Activated T-cell treated with anti-CD3 and anti-CD28 coated beads, Interleukin-2, amount 50 U/mL, for 1 hour (primary cell): ENCODE measurements at regions not wholly inside any gene's neighbourhood (a gene's known extent, or its start where the extent isn't known, plus 50 kb on each side); places are given as distances from the start of the nearest gene placed in this dataset.

Source experiments
- DNase-seq: peaks from one replicate; pipeline ENCODE4 v3.0.0-alpha.2; 2020

DNA sequence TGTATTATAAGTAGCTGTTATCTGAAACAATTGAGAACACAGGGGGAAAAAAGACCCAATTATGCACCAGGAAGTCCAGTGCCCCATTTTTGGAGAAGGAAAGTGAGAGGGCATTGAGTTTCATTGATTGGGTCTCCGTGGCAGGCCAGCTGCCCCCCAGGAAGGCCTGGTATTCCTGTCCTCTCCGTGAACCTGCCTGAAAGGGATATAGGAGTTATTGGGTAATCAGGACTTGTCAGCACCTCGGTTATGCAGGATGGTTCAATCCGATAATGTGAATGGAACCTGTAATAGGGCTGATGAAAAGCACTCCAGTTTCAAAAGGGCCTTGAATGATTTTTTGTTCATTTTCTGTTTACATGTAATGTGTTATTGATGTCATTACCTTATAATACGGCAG, 122.0 kb upstream of the RARB start:
- DNase-seq: no peak

DNA sequence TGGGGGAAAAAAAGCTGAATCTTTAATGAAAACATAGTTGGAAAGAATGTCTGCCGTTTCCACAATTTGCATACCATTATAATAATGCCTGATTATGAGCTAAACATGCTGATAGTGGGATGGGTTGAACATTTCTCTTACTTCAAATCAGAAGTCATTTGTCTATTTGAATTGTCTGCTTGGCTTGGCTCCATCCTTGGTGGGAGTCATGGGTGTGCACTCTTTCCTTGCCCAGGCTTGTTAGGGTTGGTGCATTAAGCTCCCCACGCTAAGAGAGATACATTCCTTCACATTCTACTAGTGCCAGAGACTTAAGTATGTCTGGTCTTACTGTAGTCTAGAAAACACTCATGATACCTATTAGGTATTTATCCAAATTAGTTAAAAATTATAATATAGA, 121.4 kb upstream of the RARB start:
- no peak for DNase-seq

DNA sequence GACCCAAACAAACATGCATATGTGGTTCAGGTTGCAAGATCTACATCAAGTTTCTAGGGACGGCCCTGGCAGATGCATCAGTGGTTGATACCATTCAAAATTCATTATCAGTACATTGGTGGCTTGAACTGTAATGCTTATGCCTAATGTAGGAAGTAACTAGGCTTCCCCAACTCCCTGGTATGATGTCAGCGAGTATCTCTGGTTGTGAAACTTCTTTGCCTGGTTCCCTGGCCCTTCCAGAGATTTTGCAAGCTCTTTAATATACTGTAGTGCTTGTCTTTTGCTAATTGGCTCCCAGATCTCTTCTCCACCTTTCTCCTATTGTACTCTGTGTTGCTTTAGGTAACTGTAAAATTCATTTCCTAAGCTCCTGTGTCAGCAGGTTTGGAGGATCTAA, 114.8 kb upstream of the RARB start:
- no peak for DNase-seq

DNA sequence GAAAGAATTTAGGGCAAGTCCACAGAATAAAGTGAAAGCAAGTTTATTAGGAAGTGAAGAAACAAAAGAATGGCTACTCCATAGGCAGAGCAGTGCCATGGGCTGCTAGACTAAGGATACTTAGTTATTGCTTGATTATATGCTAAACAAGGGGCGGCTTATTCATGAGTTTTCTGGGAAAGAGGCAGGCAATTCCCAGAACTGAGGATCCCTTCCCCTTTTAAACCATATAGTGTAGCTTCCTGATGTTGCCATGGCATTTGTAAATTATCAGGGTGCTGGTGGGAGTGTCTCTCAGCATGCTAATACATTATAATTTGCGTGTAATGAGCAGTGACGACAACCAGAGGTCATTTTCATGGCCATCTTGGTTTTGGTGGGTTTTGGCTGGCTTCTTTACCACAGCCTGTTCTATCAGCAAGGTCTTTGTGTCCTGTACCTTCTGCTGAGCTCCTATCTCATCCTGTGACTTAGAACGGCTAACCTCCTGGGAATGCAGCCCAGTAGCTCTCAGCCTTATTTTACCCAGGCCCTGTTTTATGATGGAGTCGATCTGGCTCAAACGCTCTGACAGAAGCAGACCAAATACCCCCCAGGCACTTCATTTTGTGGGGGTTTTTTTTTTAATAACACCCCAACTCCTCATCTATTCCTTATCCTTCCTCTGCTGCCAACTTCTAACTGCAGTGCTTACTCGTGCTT, 103.0 kb upstream of the RARB start:
- no peak for DNase-seq

DNA sequence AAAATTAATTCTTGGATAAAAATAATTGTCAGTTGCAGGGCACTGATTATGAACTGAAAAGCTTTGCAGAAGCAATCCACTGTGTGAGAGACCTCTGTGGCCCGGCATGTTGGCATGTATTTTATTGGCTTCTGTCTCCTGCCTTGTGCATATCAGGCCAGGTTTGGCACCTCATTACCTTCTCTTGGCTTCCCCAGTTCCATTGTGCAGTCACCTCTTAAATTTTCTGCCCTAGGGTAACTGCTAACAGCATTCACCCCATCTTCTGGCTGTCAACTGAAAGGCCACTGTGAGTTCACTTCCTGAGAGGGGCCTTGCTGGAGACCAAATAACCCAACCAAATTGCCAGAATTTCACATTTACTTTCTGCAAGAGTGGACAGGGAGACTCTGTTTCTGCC, 92.7 kb upstream of the RARB start:
- no peak for DNase-seq

DNA sequence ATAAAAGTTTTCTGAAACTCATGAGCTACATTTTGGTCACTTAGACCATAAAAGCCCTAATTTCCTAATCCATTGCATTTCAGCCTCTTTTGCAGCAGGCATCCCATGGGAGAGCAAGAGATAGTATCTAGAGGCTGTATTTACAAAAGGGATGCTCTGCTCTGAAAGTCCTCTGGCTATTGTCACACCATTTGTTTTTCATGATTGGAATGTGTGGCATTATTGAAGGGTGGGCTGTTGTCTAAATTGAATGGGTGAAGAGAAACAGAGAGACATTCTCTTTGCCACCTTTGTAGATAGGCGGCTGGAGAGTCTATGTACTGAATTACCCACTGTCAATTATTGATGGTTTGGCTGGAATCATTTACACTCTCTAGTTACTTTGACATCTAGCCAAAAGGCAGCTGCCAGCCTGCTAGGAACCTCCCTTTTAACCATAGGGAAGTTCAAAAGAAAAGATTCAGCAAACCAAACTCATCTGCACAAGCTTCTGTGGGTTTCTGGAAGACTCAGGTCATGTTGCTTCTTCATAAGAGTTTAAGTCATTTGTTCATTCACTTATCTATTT, 89.8 kb upstream of the RARB start:
- no peak for DNase-seq

DNA sequence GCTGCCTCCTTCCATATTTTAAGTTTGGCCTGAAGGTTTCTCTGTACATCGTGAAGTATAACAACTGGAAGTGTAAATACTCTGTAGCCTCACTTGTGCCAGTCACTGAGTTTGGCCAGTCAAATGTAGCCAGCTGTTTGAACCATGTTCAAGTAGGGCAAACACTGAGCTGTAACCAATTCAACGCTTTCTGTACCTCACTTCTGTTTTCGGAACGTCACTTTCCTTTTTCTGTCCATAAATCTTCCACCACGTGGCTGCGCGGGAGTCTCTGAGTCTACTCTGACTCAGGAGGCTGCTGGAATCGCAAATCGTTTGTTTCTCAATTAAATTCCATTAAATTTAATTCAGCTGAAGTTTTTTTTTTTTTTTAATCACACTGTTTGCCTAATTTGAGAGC, 88.8 kb upstream of the RARB start:
- no peak for DNase-seq

DNA sequence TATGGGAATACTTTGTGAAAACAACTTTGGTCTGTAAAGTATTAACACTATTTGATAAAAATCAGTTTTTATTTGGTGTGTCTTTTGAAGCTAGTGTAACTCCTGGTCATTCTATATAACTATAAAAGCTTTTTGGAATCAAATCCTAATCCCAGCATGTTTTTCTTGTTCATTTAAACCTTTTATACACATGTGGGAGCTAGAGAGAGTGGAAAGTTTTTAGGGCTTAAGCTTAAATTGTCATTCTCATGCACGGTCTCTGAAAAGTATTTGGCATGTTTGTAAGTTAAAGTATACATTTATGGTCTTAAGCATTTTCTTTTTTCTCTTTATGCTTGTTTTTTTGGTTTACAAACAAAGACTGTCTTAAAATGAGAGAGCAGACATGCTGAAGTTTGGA, 83.4 kb upstream of the RARB start:
- DNase-seq: no peak

DNA sequence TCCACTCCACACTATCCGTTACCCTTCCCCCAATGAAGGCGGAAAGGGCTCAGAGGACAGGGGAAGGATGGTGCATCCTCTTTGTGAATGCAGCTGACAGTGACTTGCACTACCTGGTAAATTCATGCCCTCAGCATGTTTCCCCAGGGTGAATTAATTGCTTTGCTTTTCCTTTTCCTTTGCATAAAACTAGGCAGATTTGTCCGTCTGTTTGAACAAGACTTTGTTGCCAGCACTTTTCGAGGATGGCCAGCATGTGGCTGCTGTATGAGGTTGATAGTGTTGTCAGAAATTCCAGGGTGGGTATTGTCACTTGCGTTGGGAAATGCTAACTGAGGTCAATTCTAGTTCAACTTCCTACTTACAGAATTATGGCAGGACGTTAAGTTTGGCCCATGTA, 79.0 kb upstream of the RARB start:
- DNase-seq: no peak

DNA sequence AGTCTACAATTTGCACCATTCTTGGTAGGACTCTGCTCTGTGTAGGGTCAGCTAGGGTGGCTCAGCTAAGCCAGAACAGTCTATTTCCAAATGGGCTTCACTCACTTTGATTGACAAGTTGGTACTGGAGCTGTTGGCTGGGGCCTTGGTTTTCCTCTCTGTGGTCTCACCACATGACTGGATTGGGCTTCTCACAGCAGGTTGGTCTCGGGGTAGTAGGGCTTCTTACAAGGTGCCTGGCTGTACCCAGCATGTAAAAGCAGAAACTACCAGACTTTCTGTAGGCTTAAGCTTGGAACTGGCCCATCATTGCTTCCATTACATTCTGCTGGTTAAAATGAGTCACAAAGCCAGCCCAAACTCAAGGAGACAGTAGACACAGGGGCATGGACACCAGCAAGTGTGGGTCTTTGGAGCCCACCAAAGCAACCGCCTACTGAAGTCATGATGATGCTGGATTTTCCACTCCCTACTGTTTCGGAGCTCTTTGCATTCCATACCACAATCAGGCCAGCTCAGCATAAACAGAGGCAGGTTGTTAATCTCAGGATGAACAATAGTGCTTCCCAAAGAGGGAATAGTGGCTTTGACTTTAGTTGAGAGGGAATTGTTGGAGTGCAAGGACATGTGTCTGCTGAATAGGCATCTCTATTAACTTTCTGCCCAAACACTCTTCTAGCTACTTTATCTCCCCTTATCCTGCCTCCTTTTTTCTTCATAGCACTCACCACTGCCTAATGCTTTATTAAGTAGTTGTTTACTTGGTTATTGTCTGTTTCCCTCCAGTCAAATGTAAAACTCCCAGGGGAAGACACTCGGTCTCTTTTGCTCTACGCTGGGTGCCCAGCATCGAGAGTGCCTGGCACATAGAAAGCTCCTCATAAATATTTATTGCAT, 78.0 kb upstream of the RARB start:
- DNase-seq: no peak

DNA sequence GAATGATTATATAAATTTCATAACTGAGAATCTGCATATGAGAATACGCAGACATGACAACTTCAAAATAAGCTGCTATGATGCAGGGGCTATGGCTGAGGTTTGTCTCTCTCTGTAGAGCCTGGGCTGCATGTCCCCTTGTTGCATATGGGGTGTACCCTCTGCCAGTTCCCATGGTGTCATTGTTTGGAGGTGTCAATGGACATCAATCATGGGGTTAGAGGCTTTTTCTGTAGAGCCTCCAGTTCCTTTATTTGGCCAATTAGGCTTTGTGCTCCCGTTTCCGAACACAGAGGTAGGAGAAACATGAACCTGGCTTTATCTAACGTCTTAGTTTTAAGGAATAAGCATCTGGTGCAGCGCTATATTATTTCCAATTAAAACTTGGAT, 77.3 kb upstream of the RARB start:
- no peak for DNase-seq

DNA sequence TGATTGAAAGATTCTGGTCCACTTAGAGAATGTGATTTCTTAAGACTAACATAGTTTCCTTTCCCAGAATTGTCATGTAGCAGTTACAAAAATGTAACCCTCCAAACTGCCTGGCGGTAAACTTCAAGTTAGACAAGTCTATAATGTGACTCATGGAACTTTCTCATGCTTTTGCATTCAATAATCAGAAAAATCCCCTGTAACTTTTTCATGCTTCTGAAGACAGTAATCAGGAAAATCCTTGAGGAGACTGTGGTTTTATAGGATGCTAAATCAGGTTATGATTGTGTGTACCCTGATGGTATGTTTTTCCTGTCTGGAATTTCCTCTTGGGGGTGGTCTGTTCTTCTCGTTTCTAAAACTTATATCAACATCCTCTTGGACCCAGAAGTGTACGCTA, 74.0 kb upstream of the RARB start:
- no peak for DNase-seq

DNA sequence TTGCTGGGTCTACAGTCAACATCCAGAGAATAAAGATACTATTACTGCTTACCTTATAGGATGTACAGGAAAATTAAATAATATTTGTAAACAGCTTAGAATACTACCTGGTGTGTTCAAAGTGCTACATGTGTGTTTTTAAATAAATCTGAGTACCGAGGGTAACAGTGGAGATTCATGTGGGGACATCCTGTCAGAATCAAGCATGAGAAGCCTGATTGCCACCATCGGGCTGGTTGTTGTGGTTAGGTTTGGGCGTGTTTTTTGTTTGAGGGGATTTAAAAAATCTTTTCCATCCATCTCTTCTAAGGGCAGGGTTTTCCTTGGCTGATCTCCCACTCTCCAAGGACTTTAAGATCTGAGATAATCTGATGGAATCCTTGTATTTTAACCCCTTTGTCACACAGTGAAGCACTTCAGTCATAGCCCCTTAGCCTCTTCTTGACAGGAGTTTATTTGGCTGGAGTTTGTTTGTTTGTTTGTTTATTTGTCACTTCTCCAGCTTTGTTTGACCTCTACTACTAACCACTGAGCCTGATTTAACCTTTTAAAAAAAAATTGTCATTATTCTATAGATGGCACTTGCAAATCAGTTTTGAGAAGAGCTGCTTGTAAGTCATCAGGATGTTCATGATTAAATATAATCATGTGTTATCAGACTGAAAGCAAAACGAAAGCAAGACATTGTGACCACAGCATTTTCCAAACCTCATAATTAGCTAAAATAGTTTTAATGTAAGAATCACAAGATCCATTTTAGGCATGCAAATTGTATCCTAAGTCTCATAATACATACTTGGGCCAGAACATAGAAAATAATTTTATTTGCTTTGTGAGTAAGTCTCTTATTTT, 72.8 kb upstream of the RARB start:
- no peak for DNase-seq

DNA sequence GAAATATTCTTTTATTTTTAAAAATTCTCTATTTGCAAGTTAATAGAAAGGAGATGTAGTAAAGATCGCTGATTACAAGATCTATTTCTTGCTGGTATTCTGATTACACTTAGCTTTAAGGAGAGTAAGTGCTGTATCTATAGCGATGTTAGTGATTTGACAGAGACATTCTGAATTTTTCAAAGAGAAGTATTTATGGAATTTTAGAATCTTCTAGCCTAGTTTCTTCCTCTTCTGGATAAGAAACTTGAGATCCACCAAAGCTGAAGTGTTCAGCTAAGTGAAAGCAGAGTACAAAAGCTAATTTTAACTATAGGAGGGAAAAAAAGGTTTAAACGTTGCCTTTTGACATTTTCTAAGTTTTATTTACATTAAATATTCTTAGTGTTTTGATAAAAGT, 72.1 kb upstream of the RARB start:
- DNase-seq: no peak

DNA sequence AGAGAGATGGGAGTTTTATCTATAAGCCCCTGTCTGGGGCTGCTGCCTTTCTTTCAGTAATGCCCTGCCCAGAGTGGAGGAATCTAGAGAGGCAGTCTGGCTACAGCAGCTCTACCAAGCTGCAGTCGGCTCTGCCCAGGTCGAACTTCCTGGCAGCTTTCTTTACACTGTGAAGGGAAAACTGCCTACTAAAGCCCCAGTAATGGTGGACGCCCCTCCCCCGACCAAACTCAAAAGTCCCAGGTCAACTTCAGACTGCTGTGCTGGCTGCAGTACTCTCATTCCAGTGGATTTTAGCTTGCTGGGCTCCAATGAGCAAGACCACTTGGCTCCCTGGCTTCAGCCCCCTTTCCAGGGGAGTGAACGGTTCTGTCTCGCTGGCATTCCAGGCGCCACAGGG, 65.9 kb upstream of the RARB start:
- no peak for DNase-seq

DNA sequence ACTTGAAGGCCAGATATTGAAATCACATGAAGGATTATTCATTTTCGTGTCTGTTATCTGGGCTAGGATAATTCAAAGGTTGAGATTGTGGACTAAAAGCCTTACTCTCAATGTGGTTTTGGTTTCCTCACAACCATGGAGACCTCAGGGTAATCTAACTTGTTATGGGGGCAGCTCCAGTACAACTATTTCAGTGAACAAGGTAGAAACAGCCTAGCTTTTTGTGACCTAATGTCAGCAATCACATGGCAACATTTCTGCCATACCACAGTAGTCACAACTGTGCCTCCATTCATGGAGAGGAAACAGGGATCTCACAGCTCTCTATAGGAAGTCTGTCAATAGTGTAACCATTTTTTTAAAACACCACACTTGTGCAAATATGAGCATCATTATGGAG, 62.4 kb upstream of the RARB start:
- DNase-seq: no peak

DNA sequence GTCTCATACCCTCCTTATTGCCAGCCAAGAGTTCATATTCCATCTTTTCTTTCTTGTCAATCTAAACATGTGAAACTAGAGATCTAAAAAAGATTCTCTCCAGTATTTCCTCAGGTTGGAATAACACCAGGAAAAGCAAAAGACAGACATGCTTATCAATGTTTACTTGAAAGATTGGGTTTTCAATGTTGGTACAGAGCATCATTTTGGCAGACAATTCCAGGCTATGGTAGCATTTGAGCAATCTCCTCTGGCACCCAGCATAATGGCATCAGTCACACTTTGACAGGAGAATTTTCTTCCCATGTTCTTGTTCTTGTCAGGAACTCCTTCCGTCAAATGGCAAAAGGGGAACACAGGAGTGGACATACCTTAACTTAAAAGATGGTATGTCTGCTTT, 61.0 kb upstream of the RARB start:
- DNase-seq: no peak

DNA sequence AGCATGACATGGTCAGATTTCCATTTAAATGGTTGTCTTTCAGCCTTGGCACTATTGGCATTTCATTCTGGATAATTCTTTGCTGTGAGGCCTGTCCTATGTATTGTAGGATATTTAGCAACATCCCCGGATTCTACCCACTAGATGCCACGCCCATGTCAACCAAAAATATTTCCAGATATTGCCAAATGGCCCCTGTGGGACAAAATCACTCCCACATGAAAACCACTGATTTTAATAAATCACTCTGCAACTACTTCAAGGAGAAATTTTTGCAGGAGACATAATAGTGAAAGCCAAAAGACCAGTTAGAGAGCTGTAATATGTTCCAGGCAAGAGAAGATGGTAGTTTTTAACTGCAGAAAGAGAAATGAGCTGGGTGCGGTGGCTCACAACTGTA, 55.9 kb upstream of the RARB start:
- no peak for DNase-seq

DNA sequence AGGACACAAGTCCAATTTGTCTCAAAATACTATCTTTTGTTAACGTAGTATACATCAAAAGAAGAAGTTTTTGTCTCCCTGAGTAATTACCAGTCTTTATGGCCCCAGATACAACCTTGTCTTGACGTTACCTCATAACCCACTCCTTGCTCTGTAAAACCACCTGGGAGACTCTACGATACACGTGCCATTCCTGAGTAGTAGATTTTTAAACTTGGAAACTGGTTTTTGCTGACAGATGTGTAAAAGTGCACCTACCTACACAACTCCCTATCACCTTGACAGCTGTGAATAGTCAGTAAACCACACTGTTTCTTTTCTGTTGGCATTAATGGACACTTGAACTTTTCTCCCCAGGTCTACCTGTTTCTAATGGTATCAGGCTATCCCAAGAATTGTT, 51.7 kb upstream of the RARB start:
- DNase-seq: no peak

DNA sequence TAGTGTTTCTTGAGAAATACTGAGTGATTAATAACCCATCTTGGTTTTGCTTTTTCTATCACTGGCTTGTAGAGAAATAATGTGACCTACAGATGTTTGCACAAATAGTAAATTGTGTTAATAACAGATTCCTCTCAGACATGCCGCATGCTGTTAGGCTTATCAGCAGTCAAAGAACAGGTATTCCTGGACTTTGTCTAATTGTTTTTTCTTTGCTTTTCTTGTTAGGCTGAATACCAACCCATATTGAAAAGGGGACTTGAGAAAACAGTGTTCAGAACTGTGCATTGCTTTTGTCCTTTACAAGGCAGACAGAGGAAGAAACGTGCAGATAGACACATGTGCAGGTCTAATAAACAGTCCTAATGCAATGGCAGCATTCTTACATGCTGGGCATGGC, 51.0 kb upstream of the RARB start:
- DNase-seq: no peak
